GM18907 (cell line): ENCODE measurements at regions not wholly inside any gene's neighbourhood (a gene's known extent, or its start where the extent isn't known, plus 50 kb on each side); places are given as distances from the start of the nearest gene placed in this dataset.

Source experiments
- ATAC-seq: cut with Tn5 transposase; IDR thresholded peaks from one replicate; pipeline ENCODE4 v1.9.1; 2021; ENCODE audit warnings: mild to moderate bottlenecking, moderate library complexity; ENCODE audit not compliant: unreplicated experiment

DNA sequence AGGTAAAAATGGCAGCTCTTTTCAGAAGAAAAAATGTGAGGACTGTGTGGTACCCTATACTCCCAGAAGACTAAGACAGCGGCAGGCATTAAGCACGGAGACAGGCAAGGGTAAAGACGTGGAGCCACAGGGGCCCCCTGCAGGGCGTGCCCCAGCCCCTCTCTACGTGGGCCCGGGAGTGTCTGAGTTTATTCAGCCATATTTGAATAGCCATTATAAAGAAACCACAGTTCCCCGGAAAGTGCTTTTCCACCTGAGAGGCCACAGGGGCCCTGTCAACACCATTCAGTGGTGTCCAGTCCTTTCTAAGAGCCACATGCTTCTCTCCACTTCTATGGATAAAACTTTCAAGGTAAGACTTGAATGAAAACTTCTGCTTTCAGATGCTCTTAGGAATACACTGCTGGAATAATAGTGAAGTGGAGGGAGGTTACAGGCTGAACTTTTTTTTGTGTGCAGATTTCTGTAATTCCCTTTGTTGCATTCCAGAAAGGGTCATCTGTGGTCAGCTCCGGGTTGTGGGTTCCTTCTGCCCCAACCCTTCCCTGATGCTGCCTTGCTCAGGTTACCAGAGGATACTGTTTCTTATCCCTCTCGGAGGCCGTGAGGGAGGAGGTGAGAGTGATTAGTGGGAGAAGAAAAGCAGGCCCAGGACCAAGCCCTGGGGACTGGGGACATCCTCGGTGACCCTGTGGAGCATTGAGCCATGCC lies 58.4 kb downstream of the SLC25A47 start:
- ATAC-seq: no peak

DNA sequence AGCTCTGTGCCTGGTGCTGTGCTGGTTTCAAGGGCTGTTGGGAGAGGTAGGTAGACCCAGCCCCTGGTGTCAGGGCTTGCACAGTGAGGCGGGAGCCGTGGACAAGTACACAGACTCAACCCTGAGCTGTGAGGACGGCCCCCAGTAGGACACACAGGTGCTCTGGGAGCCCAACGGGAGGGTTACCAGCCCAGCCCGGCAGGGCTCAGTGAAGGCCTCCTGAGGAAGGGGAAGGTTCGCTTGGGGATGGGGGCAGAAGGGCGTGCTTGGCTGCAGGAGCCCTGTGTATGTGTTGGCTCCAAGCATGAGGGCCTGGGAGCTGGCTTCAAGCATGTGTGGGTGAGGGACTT lies 58.9 kb downstream of the SLC25A47 start:
- ATAC-seq: no peak

- no peak for ATAC-seq
Observed at GRCh38 chr14:100383727-100384158, 60.6 kb downstream of the SLC25A47 start.

DNA sequence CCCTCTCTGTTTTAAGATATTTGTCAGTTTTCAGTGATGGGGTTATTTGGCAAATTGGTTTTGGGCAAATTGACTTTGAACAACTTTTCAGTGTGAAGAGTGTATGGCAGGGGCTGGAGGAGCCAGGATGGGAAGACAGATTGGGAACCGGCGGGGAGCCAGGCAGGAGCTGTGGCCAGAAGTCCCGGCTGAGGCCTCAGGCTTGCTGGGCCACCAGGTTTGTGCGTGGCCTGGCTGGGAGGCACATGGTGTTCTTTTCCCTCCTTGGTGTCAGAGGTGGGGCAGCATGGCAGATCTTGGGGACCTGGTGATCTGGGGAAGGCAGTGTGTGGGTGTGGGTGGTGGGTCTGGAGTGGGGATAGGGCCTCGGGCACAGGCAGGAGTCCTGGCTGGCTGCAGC lies 61.1 kb downstream of the SLC25A47 start:
- no peak for ATAC-seq

DNA sequence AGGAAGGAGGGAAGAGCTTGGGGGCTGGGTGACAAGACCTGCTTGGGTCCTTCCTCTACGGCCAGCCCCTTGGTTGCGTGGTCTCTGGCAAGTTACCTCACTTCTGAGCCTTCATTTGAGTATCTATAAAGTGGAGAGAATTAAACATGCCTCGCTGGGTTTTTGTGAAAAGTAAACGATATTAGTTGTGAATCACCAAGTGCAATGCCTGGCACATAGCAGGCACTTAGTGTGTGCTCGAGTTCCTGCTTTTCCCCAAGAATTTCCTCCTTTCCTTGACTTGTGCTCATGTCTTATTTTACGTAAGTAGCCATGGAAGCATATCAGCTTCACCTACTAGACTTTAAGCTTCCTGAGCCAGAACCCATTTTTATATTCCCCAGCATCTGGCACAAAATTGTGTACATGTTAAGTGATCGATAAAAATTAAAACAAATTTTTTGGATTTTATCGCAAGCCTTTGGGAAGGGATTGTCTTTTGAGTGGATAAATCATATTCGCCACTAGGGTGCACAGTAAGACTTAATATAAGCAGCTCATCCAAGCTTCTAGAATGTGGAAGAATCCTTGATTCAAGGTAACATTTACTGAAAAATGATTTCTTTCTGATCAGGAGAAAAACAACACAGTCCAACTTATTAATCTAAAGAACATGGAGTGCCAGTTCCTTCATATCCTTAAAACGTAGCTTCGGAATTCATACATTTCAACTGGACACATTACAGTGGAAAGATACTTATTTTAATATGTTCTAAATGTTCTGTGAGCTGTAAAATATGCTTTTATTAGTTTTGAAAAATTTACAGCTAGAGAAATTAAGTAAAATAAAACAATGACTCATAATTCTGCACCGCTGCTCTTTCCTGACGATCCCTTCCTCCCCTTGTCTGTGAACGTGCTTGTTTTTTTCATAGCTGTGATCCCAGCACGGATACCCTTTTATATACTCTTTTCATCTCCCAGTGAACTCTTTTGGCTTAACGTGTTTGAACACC lies 62.0 kb downstream of the SLC25A47 start:
- ATAC-seq: no peak

GRCh38 chr14:100386121-100386520 lies 63.0 kb downstream of the SLC25A47 start:
- ATAC-seq: no peak

GRCh38 chr14:100386846-100387245 lies 63.7 kb downstream of the SLC25A47 start:
- ATAC-seq: no peak

DNA sequence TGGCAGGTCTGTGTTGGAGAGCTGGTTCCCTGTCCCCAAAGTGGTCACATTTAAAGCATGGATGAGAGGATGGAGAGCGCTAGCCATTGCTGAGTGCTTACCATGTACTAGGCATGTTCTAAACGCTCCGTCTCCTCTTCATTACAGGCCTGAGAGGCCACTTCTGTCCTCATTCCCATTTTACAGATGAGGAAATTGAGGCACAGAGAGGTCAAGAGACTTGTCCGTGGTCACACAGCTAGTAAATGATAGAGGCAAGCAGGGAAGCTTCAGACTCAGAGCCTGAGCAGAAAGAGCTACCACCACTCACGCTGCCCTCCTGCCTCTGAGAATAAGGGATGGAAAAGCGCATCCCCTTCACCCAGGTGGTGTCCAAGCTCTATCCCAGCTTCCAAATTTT lies 64.3 kb downstream of the SLC25A47 start:
- ATAC-seq: no peak

DNA sequence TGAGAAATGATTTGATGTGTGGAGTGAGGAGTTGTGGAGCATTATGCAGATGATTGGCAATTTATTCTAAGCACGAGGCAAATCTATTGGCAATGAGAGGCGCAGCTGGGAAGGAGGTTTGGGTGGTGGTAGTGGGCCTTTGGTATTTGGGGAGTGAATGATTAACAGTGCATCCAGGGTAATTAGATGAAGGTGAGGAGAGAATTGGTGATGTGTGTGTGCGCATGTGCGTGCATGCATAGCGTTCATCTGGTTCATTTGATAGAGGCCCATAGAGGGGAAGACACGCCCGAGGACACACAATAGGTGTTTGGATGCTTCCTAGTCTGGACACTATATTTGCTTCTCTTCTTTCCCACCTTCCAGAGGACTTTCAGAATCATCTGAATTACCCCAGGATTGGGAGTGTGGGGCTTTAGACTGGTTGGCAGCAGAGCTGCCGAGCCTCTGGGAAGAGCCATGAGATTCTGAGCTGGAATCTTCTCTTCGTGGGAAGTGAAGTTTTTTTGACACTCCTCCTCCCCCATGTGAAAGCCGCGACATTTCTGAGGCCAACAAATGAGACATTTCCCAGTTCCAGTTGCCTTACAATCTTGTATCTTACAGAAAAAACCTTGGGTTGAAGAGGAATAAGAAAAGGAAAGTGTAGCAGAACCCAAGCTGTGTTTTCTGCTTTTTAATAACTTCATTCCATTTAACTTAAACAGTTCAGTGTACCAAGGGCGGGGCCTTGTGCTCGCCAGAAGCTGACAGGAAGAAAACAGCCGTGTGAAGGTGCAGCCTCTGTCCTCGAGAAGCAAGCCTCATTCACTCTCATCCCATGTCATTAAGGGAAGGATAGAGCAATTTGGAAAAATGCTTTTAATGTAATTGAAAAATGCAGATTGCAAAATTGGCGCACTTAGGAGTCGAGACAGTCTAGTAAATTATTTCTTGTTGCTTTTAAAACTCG lies 65.2 kb downstream of the SLC25A47 start:
- ATAC-seq: no peak

DNA sequence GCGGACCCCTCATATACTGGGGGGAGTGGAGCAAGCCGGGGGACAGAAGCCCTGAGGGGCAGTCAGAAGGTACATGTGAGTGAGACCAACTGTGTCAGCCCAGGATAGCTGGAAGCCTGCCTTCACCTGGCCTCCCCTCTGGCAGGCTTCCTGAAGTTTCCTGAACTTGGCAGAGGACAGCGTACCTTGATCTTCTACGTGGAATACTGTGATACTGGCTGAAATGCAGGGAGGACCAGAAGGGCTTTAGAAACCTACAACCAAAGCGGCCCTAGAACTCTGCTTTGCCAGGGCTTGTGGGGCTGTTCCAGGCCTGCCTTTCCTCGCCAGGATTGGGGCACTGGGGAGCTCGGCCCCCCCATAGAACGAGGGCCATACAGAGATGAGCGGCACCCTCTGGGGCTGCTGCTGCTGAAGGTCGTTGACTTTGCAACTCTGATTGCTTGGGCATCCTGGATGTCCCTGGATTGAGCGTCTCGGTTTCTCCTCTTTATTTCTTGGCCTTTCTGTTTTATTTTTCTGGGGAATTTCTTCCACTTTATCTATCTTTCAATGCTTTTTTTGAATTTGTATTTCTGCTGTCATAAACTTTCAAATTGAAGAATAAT lies 66.5 kb downstream of the SLC25A47 start:
- no peak for ATAC-seq

GRCh38 chr14:100391173-100391572 lies 68.0 kb downstream of the SLC25A47 start:
- no peak for ATAC-seq

GRCh38 chr14:100391724-100392123 lies 68.6 kb downstream of the SLC25A47 start:
- no peak for ATAC-seq

- ATAC-seq: no peak
Observed at GRCh38 chr14:100392356-100392755, 69.2 kb downstream of the SLC25A47 start.

DNA sequence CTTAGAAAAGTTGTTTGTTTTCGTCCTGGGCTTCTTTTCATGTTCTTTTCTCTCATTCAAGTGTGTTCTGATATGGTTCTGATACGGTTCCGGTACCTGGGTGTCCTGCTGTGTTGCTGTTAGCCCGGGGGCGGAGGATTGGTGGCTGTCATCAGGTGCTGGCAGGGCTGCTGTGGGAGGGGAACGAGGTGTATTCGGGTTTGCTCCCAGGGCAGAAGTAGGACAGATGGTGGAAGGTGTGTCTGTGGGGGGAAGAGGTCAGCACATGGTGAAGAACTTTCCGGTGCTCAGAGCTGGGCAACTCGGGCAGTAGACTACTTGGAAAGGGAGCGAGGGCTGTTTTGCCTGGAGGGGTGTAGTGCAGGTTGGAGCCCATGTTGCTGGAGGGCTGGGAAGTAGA lies 70.2 kb downstream of the SLC25A47 start:
- ATAC-seq: no peak

GRCh38 chr14:100393906-100394732 lies 71.0 kb downstream of the SLC25A47 start:
- no peak for ATAC-seq

DNA sequence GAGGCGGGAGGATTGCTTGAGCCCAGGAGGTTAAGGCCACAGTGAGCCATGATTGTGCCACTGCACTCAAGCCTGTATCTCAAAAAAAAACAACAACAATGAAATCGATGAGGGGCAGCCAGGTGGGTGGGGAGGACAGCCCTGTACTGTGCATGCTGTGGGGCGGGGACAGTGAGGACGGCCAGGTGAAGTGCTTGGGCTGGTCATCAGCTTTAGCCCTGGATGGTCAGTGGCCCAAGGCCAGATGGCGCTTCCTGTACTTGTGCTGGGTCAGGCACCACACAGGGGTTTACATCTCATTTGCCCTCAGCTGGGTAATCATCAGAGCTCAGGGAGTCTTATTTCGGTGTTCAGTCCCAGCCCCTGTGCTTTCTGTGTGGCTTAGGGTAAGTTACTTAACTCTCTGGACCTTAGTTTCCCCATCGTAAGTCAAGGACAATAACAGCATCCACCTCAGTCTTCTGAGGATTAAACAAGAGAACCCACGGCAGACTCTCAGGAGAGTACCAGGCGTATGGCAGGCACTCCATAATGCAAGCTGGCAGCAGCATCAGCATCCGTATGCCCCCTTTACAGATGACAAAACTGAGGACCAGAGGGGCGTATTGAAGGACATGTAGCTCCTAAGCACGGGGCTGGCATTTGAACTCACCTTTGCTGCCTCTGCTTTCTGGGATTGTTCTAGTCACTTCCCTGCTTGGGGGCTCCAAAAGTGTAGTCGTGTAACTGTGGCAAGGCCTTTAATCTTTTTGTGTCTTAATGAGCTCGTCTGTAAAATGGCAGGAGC lies 71.9 kb downstream of the SLC25A47 start:
- no peak for ATAC-seq

DNA sequence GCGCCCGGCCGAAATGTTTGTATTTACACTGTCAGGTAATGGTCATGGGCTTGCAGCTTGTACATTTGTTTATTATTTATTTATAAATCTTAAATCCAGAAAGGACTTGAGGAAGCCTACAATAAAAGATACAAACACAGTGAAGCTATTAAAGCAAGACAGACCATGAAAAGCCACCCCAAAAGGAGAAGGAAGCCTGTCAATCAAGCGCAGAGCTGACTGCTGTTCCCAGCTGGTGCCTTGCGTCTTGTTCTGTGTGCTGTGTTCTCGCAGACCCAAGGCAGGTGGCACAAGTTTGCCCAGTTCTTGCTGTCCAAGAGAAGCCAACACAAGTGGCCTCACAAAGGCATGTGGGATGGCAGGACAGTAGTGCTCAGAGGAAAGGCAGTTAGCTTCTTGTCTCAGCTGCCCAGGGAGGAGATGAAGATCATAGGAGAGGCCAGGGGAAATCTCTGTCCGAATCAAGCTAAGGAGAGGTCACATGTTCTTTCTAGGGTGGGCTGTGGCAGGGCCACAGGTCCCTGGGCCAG lies 73.2 kb downstream of the SLC25A47 start:
- ATAC-seq: no peak

DNA sequence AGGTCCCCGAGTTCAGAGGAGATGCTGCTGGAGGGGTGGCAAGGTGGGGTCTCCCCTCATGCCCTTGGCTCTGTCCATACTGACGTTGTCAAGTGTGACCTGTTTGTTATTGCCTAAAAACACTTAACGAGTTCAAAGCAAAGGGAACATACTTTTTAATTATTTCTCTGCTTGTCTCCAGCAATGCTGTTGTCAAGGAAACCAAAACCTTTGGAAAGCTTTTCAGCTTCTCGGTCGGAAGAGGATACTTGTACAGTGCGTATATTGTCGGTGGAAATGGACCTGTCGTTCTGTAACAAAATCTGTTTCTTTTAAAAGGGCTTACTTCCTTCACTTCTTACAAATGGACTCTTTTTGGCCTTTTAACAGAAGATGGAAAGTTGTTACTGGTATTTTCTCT lies 73.9 kb downstream of the SLC25A47 start:
- no peak for ATAC-seq

GRCh38 chr14:100398044-100398443 lies 74.9 kb downstream of the SLC25A47 start:
- ATAC-seq: no peak
